ENCODE measurements at regions not wholly inside any gene's neighbourhood (a gene's known extent, or its start where the extent isn't known, plus 50 kb on each side); places are given as distances from the start of the nearest gene placed in this dataset.

DNA sequence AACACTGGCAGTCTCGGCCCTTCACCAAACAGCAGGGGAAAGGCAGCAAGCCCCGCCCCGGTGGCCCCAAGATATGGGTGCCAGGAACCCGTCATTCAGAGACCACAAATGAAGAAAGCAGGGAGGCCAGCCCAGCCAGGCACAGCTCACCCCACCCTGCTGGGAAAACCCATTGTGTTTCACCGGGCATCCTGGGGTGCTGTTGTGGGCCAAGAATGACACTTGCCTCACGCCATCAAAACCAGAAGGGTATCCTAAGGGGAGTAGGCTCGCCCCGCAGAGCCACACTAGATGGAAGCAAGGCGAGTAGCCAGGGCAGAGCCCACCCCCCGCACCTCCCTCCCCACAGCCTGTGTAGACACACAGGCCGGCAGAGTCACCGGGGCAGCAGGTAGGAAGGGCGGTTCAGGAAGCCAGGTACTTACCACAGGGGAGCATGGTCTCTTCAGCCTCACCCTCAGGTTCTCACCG, 72.5 kb upstream of the KCNMA1 start:
- TF ChIP-seq, protein P1, sequence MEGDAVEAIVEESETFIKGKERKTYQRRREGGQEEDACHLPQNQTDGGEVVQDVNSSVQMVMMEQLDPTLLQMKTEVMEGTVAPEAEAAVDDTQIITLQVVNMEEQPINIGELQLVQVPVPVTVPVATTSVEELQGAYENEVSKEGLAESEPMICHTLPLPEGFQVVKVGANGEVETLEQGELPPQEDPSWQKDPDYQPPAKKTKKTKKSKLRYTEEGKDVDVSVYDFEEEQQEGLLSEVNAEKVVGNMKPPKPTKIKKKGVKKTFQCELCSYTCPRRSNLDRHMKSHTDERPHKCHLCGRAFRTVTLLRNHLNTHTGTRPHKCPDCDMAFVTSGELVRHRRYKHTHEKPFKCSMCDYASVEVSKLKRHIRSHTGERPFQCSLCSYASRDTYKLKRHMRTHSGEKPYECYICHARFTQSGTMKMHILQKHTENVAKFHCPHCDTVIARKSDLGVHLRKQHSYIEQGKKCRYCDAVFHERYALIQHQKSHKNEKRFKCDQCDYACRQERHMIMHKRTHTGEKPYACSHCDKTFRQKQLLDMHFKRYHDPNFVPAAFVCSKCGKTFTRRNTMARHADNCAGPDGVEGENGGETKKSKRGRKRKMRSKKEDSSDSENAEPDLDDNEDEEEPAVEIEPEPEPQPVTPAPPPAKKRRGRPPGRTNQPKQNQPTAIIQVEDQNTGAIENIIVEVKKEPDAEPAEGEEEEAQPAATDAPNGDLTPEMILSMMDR (IDR thresholded peaks at IDR 0.05; ENCODE audit: control insufficient read depth, extremely low read depth, insufficient read depth) = no peak
- no peak for DNase-seq (ENCODE audit: low read depth)
- H3K4me3 ChIP-seq (ENCODE audit: low read depth, low read length) = no peak overlapping the region

DNA sequence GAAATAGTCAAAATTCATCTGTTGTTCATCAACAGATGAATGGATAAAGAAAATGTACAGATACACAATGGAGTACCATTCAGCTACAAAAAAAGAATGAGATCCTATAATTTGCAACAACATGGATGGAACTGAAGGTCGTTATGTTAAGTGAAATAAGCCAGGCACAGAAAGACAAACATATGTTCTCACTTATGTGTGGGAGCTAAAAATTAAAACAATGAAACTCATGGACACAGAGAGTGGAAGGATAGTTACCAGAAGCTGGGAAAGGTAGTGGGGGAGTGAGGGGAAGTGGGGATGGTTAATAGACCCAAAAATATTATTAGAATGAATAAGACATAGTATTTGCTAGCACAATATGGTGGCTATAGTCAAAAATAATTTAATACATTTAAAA, 70.0 kb upstream of the KCNMA1 start:
- no peak for DNase-seq (ENCODE audit: low read depth)
- TF ChIP-seq, protein P1 (IDR thresholded peaks at IDR 0.05; ENCODE audit: control insufficient read depth, extremely low read depth, insufficient read depth) = no peak
- H3K4me3 ChIP-seq (ENCODE audit: low read depth, low read length) = no peak overlapping the region

DNA sequence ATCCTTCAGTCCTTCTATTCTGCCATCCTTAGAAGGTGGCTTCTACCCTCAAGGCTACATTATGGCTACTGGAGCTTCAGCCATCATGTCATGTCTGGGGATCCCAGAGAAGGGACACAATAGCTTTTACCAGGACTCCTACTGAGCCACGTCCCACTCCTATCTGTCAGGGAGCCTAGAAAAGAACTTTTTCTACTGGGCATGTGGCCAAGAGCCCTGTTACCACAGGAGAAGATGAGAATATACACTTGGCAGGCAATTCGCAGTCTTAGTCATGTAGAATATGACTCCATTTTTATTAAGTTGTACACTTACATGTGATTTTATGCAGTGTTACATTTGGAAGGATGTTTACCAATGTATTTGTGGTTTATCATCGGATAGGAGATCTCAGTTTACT, 64.6 kb upstream of the KCNMA1 start:
- no peak overlapping the region for H3K4me3 ChIP-seq (ENCODE audit: low read depth, low read length)
- DNase-seq (ENCODE audit: low read depth) = no peak
- TF ChIP-seq, protein P1 (IDR thresholded peaks at IDR 0.05; ENCODE audit: control insufficient read depth, extremely low read depth, insufficient read depth) = no peak

DNA sequence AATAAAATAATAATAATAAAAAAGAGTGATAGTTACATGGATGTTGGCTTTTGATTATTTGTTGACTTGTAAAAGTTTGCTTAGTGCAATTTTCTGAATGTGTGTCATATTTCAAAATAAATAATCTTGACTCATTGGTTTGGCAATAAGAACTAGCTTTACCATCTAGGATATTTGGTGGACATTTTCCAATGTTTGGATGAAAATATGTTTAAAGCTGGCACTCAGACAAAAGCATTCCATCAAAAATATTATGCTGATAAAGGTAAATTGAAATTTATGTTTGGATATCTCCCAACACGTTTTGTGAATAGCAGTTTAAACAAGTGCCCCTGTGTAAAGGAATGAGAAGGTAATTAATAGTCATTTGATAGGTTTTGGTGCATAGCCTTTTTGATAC, 62.5 kb upstream of the KCNMA1 start:
- TF ChIP-seq, protein P1 (IDR thresholded peaks at IDR 0.05; ENCODE audit: control insufficient read depth, extremely low read depth, insufficient read depth) = no peak
- no peak overlapping the region for H3K4me3 ChIP-seq (ENCODE audit: low read depth, low read length)
- DNase-seq (ENCODE audit: low read depth) = no peak

DNA sequence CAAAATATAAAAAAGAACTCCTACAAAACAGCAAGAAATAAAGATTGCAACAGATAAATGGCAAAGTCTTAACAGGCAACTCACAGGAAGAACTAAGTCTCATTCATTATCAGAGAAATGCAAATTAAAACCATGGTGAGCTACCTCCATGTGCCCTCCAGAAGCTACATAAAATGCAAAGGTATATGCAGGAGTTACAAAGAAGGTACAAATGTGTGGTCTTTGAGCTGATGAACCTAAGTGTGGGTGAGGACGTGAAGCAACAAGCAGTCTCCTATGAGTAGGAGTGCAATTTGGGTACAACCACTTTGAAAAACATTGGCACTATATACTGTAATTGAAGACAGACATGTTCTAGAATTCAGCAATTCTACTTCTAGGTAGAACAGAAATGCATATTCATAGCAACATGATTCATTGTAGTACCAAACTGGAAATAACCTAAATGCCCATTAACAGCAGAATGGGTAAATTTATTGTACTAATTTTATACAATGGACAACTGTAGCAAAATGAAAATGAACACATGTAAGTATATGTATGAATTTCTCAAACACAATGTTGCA, 61.6 kb upstream of the KCNMA1 start:
- no peak for DNase-seq (ENCODE audit: low read depth)
- H3K4me3 ChIP-seq (ENCODE audit: low read depth, low read length) = no peak overlapping the region
- TF ChIP-seq, protein P1 (IDR thresholded peaks at IDR 0.05; ENCODE audit: control insufficient read depth, extremely low read depth, insufficient read depth) = no peak

DNA sequence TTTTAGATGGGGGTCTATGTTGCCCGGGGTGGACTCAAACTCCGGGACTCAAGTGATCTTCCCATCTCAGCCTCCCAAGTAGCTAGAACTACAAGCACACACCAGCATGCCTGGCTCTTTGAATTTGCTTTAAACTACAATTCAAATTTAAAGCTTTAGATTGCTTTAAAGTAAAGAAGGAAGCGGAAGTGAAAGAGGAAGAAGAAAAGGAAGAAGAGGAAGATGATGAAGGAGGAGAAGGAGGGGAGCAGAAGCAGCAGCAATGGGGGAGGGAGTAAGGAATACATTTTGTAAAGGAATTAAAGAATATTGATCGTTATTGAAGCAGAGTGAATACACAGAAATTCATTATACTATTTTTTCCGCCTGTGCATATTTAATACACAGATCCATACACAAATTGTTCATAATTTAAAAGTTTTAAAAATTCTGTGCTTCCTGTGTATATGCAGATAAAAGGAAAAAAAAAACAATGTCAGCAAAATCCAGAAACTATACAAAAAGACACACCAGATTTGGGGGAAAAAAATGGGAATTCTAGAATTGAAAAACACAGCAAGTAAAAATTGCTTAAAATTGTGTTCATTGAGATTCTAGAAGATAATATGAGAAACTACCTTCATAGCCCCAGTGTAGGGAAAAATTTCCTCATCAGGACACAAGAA, 60.8 kb upstream of the KCNMA1 start:
- DNase-seq (ENCODE audit: low read depth) = no peak
- TF ChIP-seq, protein P1 (IDR thresholded peaks at IDR 0.05; ENCODE audit: control insufficient read depth, extremely low read depth, insufficient read depth) = no peak
- no peak overlapping the region for H3K4me3 ChIP-seq (ENCODE audit: low read depth, low read length)

DNA sequence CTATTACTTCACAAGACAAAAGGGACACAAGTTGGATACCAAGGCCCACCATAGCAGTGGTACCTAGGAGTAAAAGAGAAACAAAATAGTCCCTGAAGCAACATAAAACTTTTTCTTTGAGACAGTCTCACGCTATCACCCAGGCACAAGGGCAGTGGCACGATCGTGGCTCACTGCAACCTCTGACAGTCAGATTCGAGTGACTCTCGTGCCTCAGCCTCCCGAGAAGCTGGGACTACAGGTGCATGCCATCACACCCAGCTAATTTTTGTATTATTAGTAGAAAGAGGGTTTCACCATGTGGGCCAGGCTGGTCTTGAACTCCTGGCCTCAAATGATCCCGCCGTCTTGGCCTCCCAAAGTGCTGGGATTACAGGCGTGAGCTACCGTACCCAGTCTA, 59.0 kb upstream of the KCNMA1 start:
- no peak overlapping the region for H3K4me3 ChIP-seq (ENCODE audit: low read depth, low read length)
- no peak for DNase-seq (ENCODE audit: low read depth)
- TF ChIP-seq, protein P1 (IDR thresholded peaks at IDR 0.05; ENCODE audit: control insufficient read depth, extremely low read depth, insufficient read depth) = no peak
